Ovary (tissue), 7 donors: ENCODE measurements at regions not wholly inside any gene's neighbourhood (a gene's known extent, or its start where the extent isn't known, plus 50 kb on each side); places are given as distances from the start of the nearest gene placed in this dataset.

Experiments used
- DNase-seq, 5 donors: peaks; one replicate each; pipeline ENCODE4 v3.0.0-alpha.2; 2019 to 2020
- H3K27ac ChIP-seq, 2 donors: fragments of 200-600 bp; one replicate each; pipeline versions ENCODE4 v1.5.1 to v1.8.0; 2019 to 2022
- H3K27me3 ChIP-seq: fragments of 200-600 bp; one replicate; pipeline ENCODE4 v1.8.0; 2022
- H3K36me3 ChIP-seq: fragments of 200-600 bp; sonication (generic); one replicate; pipeline ENCODE4 v1.5.1; 2019
- H3K4me1 ChIP-seq: one replicate; pipeline ENCODE4 v1.8.1; 2013; ENCODE audit warnings: mild to moderate bottlenecking, moderate library complexity; ENCODE audit not compliant: insufficient read depth
- H3K4me3 ChIP-seq: fragments of 200-600 bp; sonication (generic); one replicate; pipeline ENCODE4 v1.5.1; 2017
- H3K9me3 ChIP-seq, 2 donors: fragments of 200-600 bp in 1 of 2; sonication (generic) in 1 of 2; one replicate each; pipeline versions ENCODE4 v1.5.1 to v1.8.1; 2013 to 2019; ENCODE audit warnings: mild to moderate bottlenecking in 1 of 2, moderate library complexity in 1 of 2
- EP300 ChIP-seq: sonication (generic); formaldehyde crosslinking; IDR thresholded peaks from one replicate; pipeline ENCODE4 v1.6.1; 2017; ENCODE audit warnings: antibody characterized with exemption
- POLR2A ChIP-seq: fragments of 450-650 bp; IDR thresholded peaks from one replicate; pipeline ENCODE4 v1.6.1; 2017; ENCODE audit warnings: antibody characterized with exemption, mild to moderate bottlenecking, moderate library complexity
- WGBS, 3 donors: extraction: QIAGEN DNeasy Blood & Tissue Kit in 1 of 3; methylation state at CpG; one replicate each; pipeline versions ENCODE4 v1.1.5 to v1.1.7; 2013 to 2017; 5-methylcytosine and 5-hydroxymethylcytosine counted together
- intact Hi-C, 4 donors: fragments of 100-400 bp; cut with DNase I; formaldehyde crosslinking; loops; one replicate each; pipeline versions ENCODE4 v1.11.0 to v1.15.1; 2022 to 2023
- TF ChIP-seq, protein P1 (sequence below), 3 donors: fragments of 450-650 bp in 2 of 3; fragments of 200-600 bp in 1 of 3; IDR thresholded peaks; one replicate each; pipeline versions ENCODE4 v1.5.1 to v1.8.0; 2016 to 2022; ENCODE audit warnings: antibody characterized with exemption in 3 of 3, mild to moderate bottlenecking in 1 of 3
- donor health status: DM: no; HTN: no; CAD: no; lungs with moderate emphysema.
- donor health status: DM: no; HTN: no; CAD: no.
- donor health status: Bipolar disorder and iron deficiency.
- donor health status: DM: no; HTN: no; CAD: no.
- donor health status: DM: yes; HTN: yes; CAD: no.

DNA sequence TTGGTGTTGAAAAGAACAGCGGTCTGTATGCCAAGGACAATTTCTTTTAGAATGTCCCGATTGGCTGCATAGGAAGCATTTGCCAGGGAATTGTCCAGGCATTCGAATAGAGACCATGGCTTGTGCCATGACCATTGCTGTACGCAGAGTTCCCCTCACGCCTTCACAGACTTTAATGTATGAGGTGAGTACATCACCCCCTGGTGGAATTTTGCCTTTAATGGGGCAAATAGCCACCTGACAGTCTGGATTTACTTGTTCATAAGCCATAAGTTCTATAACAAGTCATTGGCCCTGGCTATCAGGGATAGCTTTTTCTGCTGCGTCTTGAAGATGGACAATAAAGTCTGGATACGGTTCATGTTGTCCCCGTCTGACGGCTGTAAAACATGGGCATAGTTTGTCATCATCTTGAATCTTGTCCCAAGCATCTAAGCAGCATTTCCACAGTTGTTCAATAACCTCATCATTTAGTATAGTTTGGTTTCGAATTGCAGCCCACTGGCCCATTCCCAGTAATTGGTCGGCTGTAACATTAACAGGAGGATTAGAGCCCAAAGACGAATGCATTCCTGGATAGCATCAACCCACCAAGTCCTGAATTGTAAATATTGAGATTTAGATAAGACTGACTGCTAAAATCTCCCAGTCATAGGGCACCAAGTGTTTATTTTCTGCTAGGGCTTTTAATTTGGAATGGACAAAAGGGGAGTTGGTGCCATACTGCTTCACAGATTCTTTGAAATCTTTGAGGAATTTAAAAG, 67.7 kb upstream of the ARL4D start:
- no peaks in the 10 kb centered on the region for H3K27me3 ChIP-seq
- no peaks in the 10 kb centered on the region for H3K36me3 ChIP-seq
- no peak for DNase-seq
- WGBS, 3 donors, result 69 to 78% (median 71%) methylated on average over 12 of the region's 12 CpGs
- TF ChIP-seq POLR2A (no peak), EP300 (no peak)
- TF ChIP-seq, protein P1, sequence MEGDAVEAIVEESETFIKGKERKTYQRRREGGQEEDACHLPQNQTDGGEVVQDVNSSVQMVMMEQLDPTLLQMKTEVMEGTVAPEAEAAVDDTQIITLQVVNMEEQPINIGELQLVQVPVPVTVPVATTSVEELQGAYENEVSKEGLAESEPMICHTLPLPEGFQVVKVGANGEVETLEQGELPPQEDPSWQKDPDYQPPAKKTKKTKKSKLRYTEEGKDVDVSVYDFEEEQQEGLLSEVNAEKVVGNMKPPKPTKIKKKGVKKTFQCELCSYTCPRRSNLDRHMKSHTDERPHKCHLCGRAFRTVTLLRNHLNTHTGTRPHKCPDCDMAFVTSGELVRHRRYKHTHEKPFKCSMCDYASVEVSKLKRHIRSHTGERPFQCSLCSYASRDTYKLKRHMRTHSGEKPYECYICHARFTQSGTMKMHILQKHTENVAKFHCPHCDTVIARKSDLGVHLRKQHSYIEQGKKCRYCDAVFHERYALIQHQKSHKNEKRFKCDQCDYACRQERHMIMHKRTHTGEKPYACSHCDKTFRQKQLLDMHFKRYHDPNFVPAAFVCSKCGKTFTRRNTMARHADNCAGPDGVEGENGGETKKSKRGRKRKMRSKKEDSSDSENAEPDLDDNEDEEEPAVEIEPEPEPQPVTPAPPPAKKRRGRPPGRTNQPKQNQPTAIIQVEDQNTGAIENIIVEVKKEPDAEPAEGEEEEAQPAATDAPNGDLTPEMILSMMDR (IDR thresholded peaks at IDR 0.05), result no peak
- H3K27ac ChIP-seq, result no peak overlapping the region
- H3K4me1 ChIP-seq, result peaks cover 2% of the 10 kb centered on the region
- no peak overlapping the region for H3K4me3 ChIP-seq
- intact Hi-C loops, result no loop called here
- H3K9me3 ChIP-seq, result no peaks in the 10 kb centered on the region

DNA sequence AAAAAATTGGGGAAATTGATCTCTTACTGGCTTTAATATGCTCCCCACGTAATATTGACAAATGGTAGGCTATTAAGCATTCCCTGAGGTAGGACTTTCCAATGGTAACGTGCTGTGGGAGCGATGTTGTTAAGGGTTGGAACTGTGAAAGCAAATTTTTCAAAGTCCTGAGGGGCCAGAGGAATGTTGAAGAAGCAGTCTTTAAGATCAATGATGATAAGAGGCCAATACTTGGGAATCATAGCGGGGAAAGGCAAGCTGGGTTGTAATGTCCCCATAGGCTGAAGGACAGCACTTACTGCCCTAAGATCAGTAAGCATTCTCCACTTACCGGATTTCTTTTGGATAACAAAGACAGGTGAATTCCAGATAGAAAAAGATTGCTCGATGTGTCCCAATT, 69.6 kb upstream of the ARL4D start:
- TF ChIP-seq POLR2A (no peak), EP300 (no peak)
- TF ChIP-seq, protein P1 (IDR thresholded peaks at IDR 0.05), result no peak
- no peak overlapping the region for H3K4me3 ChIP-seq
- H3K27me3 ChIP-seq, result no peaks in the 10 kb centered on the region
- no peaks in the 10 kb centered on the region for H3K36me3 ChIP-seq
- H3K27ac ChIP-seq, result no peak overlapping the region
- WGBS, 3 donors, result 49 to 62% (median 61%) methylated on average over 6 of the region's 6 CpGs
- H3K9me3 ChIP-seq, result no peaks in the 10 kb centered on the region
- peaks cover 2% of the 10 kb centered on the region for H3K4me1 ChIP-seq
- DNase-seq, result no peak
- intact Hi-C loops, result no loop called here

DNA sequence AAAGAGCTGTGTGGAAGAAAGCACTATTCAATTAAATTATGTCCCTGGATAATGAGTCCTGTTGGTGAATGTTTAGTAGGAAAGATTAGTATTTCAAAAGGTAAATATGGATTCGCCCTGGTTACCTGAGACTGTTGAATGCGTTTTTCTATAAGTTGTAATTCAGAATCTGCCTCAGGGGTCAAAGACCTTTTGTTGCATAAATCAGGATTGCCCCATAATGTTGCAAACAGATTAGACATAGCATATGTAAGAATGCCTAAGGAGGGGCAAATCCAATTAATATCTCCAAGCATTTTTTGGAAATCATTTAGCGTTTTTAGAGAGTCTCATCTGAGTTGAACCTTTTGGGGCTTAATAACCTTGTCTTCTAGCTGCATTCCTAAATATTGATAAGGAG, 70.1 kb upstream of the ARL4D start:
- TF ChIP-seq, protein P1 (IDR thresholded peaks at IDR 0.05), result no peak
- TF ChIP-seq EP300 (no peak), POLR2A (no peak)
- H3K4me3 ChIP-seq, result no peak overlapping the region

DNA sequence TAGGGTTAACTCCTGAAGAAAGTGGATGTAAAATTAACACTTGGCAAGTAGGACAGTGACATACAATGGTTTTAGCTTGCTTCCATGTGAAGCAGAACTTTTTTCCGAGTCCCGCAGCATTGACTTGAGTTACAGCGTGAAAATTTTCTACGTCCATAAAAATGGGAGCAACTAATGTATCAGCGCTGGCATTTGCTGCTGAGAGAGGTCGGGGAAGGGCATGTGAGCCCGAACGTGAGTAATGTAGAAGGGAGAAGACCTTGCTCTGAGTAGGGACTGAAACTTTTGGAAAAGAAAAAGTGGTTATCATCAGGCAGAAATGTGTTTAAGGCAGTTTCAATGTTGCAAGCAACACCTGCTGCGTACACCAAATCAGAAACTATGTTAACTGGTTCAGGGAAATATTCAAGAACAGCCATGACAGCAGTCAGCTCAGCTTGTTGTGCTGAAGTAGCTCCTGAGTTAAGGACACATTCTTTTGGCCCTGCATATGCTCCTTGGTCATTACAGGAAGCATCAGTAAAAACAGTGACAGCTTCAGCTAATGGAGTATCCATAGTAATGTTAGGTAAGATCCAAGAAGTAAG, 70.9 kb upstream of the ARL4D start:
- intact Hi-C loops, result no loop called here
- 29 to 42% (median 33%) methylated on average over 9 of the region's 9 CpGs for WGBS, 3 donors
- no peak for TF ChIP-seq POLR2A
- no peak for TF ChIP-seq EP300
- TF ChIP-seq, protein P1 (IDR thresholded peaks at IDR 0.05), result no peak

More for the DNA sequence above, 70.1 kb upstream of the ARL4D start:
- no peak for DNase-seq
- 29 to 48% (median 30%) methylated on average over 3 of the region's 3 CpGs for WGBS, 3 donors
- intact Hi-C loops, result no loop called here
- Histone ChIP-seq H3K4me1 (no peaks in the 10 kb centered on the region), H3K27me3 (no peaks in the 10 kb centered on the region), H3K27ac (peak overlapping the region in 1 of 2 donors; percentile 3), H3K36me3 (no peaks in the 10 kb centered on the region), H3K9me3 (no peaks in the 10 kb centered on the region)

More for the DNA sequence above, 70.9 kb upstream of the ARL4D start:
- no peaks in the 10 kb centered on the region for H3K4me1 ChIP-seq
- H3K27me3 ChIP-seq, result no peaks in the 10 kb centered on the region
- DNase-seq, result no peak
- H3K27ac ChIP-seq, result peak overlapping the region in 1 of 2 donors; percentile 3
- H3K9me3 ChIP-seq, result no peaks in the 10 kb centered on the region
- no peak overlapping the region for H3K4me3 ChIP-seq
- no peaks in the 10 kb centered on the region for H3K36me3 ChIP-seq
